GM19463 (cell line): ENCODE measurements at regions not wholly inside any gene's neighbourhood (a gene's known extent, or its start where the extent isn't known, plus 50 kb on each side); places are given as distances from the start of the nearest gene placed in this dataset.

Source experiments
- ATAC-seq: cut with Tn5 transposase; IDR thresholded peaks from one replicate; pipeline ENCODE4 v1.9.1; 2021; ENCODE audit warnings: mild to moderate bottlenecking, moderate library complexity; ENCODE audit not compliant: unreplicated experiment

DNA sequence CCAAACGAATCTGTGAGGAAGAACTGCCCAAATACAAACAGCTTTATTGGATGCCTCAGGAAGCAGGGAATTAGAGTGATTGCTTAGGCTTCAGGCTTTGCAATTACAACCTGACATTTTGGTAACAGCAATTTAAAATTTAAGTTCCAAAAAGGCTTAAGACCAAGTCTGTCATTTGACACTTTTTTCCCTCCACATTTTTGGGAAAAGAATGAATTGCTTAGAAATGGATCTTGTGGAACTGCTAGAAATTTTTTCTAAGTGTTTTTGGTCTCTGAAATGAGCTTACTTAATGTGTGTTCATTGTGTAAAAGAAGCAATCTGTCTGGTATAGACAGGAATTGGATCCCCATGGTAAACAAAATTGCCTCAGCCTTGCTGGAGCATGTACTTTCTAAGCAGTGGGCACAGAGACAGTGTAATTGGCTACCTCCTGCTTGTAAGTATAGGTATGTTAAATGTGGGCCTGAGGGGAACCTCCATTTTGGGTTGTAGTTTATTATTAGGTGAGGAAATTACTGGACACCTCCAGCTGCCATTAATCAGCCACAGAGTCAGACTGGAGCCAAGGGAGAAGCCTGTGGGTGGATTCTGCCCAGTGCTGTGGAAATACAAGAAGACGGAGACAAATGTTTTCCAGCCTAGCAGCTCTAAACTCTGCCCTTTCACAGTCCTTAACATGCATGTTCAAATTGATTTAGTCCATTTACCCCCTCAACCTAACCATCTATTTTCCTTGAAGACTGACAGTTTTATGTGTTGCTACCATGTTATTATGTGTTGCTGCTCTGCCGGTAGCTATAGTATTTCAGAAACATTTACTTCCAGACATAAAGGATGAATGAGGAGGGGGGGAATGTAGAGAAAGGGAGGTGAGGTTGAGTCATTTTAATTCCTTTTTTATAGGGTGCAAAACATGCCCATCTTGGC is 473.0 kb downstream of the SPRY1 start:
- ATAC-seq: no peak

DNA sequence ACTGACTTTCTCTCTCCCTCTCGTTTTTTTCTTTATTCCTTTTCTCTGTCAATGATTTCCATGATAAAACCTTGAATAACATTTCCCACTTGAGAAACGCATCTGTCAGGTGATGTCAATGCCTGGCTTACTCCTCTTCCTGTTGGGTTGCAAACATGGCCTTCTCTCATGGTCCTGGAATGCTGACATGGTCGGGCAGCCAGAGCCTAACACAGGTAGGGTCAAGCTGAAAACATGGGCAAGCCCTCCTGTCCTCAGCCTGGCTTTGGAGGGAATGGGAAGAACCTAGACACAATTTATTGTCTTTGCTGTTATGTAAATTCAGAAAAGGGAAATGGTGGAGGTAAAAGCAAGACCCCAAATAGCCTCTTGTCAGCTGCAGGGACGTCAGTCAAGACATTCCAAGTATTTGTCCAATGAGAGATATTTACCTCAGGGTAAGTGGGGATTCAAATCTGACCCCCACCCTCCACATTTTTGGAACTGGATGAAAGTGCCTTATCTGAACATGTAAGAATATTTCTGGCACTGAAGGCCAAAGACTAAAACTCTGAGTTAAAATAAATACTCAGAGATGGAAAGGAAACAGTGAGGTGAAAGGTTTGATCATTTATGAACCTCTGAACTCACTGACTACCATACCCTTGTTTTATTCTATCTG is 473.8 kb downstream of the SPRY1 start:
- ATAC-seq: no peak

DNA sequence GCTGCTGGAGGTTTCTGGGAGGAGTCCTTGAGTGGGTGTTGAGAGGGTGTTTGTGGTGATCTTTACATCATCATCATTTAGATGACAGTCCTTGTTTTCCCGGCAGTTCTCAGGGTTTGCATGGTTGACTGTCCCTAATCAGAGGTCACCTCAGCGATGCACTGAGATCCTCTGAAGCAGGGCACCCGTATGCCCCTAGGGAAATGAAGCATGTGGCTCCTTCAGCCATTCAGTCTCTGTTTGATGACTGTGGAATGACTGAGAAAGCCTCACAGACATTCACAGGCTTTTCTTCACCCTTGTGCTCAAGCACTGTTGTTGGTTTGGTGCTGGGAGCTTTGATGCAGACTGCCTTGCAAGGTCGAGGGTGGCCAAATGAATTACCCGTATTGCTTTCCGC is 474.7 kb downstream of the SPRY1 start:
- no peak for ATAC-seq

DNA sequence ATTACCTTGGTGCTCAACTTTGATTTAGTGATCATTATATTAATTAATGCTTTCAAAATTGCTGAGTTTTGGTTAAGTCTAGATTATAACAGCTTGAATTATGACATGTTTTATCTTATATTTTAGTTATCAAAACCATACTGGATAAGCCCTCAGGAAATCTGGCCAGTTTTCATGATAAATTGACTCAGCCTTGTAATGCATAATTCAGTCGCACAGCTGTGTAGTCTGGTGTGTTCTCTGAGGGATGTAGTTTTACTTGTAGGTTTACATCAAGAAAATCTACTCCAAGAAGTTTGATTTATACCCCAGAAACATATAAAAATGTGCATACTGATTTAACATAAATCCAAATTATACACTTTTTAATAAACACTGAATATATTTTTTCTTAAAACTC is 477.5 kb downstream of the SPRY1 start:
- no peak for ATAC-seq

DNA sequence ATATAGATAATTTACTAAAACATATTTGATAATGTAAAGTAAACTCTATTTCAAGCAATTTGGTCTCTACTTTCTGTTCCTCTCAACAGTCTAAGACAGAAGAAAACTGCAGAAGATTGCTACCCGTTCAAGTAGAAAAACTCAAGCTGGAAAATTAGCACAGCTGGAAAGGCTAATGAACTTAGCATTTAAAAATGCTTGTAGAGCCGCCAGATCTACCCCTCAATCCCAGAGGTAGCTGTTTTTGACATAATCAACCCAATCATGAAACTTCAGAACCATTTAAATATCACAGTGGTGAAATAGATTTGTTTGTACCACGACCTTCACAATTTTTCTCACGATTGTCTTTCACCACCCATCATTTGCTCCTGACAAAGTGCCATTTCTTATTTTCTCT is 479.5 kb downstream of the SPRY1 start:
- ATAC-seq: no peak

DNA sequence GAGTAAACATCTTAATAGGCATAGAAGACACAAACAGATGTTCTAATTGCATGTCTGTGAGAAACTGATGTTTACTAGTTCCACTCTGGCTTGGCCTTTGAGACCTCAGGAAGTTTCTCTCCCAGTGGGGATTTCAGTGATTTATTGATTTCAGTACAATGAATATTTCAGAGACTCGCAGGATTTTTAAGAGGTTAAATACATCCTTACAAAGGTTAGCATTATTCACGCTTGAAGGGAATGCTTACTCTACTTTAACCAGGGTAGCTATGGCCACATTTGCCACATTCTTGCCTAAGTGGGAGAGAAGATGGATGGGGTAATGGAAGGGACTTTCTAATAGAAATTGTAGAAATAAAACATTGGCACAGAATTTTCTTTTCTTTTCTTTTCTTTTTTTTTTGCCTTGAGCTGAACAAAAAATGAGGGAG is 480.1 kb downstream of the SPRY1 start:
- no peak for ATAC-seq

DNA sequence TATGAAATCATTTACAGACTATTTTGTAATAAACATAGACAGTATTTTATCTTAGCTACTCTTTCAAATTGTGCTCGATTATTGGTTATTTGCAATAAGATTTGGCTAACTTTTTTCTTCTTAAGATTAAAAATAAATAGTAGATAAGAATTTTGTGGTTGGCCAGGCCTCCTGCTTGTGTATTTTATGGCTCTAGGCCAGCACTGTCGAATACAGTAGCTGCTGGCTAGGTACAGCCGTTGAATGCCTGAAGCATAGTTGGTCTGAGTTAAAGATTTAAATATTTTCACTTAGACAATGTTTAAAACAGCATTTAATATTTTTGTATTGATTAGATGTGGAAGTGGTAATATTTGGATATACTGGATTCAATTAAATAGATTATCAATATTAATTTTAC is 481.0 kb downstream of the SPRY1 start:
- ATAC-seq: no peak

DNA sequence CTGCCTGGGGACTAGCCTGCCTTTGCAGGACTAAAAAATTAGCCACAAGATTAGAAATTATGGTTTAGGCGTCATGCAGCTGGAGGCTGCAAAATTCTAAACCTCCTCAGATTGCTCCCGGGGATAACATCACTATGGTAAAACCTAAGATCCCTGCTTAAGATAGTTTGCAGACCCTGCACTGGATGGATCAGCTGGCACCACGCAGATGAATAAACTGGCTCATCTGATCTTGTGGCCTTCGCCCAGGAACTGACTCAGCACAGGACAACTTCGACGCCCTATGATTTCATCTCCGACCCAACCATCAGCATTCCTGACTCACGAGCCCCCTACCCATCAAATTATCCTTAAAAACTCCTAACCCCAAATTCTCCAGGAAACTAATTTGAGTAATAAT is 482.4 kb downstream of the SPRY1 start:
- no peak for ATAC-seq

DNA sequence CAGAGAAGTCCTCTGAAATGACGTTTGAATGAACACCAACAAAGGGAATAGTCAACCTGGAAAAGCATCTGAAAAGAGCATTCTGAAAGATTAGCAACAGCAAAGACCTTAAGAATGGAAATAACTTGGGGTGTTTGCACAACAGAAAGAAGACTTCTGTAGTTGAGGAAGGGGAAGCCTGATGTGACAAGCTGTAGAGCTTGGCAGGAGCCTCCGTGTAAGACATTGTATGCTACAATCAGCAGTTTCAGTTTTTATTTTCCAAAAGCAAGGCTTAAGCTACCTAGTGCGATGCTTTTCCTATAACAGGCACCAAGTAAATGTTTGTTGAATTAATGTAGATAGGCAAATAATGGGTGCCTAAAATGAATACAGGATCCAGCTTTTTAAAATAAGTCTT is 484.0 kb downstream of the SPRY1 start:
- no peak for ATAC-seq

DNA sequence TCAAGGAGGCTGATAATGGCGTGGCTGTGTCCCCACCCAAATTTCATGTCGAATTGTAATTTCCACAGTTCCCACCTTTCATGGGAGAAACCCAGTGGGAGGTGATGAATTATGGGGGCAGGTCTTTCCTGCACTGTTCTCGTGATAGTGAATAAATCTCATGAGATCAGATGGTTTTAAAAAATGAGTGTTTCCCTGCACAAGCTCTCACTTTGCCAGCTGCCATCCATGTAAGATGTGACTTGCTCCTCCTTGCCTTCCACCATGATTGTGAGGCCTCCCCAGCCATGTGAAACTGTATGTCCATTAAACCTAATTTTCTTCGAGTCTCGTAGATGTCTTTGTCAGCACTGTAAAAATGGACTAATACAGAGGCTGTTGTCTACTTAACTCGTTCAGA is 488.3 kb downstream of the SPRY1 start:
- ATAC-seq: no peak

DNA sequence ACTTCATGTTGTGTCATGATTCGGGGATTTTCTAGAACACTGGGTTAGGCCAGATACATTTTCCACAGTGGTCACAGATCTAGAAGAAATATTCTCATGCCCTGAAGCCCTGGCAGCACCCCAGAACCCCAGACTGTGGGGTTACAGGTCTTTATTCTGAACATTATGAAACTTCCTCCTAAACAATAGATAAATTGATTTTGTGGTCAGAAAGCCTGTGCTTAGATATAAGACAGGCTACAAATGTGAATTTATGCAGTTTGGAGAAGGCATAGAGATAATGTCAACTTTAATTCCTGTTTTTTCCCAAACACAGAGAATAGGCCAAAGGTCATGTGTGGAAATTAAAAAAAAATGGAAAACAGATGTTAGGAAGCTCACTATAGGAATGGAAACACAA is 492.9 kb downstream of the SPRY1 start:
- no peak for ATAC-seq

DNA sequence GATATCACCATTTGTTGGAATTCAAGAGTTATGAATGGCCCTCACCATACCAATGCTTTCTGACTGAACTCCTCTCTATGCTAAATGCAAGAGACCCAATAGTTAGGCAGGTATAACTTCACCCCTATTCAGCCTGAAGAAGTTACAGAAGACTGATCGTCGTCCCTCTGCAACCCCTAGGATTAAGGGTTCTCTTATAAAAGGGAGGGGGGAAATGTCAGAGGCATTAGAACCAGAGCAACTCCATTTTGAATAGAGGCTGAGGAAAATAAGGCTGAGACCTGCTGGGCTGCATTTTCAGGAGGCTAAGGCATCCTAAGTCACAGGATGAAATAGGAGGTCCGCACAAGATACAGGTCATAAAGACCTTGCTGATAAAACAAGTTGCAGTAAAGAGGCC is 494.3 kb downstream of the SPRY1 start:
- no peak for ATAC-seq

DNA sequence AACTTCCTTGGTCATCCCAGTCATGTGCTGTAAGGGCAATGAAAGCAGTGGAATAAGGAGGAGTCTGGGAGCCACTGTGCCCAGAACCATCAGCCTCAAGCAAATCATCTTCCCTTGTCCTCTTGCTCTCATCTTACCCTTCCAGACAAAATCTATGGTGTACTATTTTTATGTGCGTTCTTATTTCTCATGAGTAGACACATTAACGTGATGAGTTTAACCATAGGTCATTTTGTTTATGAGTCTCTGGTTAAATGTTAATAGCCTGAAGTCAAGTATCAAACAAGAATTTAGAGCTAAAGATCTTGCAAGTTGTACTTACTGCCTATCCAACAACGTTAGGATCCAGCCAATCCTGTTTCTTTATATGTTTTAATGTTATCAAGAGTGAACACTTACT is 495.3 kb downstream of the SPRY1 start:
- no peak for ATAC-seq

DNA sequence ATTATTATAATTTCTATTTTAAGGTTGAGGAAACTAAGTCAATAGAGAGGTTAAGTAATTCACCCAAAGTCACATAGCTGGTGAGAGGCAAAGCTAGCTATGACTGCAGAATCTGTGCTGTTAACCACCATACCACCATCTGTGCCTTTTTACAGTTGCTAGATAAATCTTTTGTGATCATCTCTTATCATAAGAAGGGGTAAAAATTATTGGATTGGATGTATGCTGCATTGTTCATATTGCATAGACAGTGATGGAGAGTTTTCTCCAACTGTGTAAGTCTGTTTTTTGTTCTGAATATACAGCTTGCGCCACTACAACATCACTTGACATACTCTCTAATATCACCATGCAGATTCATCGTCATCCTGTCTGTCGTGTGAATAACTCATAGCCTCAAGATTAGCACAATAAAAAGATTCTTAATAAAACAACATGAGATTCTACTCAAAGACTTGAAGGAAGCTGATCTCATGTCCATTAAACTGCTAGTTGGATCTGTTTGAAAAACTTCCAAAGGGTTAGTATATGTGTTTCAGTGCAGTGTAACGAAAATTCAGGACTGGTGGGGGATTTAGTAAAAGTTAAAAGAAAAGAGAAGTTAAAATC is 495.9 kb downstream of the SPRY1 start:
- no peak for ATAC-seq

DNA sequence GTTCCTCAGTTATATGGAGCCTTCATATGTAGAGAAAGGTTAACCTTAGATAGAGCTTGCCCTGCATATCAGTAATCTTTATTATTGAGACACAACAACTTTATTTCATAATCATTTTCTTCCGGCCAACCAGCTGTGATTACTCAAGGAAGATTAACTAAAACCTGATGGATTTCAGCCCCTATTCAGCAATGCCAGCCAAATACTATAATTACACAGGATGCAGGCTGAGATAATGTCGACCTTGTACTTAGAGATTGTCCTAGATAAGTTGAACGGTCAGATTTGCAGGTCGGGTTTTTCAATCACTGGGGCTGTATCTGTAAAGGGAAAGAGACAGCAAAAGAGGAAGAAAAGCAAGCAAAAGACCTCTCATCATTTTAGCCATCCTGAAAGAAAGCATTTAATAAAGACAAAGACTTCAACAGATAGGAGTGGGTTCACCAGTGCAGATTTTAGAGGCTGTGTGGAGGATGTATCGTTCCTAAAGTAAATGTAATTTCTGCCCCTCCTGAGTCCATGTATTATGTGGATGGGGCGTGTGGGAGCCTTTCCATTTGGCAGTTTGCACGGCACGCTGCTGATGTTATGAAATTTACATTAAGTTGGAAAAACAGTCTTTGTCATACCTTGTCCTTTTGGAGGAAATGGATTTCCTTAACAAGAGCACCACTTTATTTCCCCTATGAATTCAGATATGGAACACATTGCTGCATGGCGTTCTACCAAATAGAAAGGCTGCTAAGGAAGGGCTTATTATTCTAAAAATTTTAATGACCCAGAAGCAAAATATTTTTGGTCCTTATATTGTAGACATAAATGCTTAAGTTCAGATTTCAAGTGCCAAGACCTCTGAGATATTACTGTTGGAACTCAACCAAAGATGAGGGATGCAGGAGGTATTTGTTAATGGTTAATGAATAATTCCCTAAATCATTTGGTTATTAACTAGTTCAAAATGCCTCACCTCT is 496.7 kb downstream of the SPRY1 start:
- no peak for ATAC-seq

DNA sequence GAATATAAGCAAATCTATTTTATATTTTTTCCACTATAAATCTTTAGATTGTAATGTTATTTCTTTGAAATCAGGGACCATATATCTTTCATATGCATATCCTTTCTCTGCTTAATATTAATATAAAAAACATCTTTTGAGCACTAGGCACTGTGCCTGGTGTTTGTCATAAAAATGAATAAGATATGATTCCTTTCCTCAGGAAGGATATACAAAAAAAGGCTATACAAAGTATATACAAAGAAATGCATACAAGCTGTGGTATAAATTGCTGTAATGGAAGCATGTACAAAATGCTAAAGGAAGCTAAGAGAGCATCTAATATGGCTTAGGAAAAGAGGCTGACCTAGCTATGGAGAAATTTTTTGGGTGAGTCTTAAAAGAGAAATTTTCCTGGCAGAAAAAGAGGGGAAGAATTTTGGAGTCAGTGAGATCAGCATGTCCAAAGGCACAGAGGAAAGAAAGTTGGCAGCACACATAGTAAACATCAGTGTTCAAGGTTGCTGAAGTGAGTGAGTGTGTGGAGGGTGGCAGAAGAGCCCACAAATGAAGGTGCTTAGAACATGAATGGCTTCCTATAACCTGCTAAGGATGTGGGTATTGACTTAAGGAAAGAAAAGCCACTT is 500.0 kb downstream of the SPRY1 start:
- no peak for ATAC-seq

DNA sequence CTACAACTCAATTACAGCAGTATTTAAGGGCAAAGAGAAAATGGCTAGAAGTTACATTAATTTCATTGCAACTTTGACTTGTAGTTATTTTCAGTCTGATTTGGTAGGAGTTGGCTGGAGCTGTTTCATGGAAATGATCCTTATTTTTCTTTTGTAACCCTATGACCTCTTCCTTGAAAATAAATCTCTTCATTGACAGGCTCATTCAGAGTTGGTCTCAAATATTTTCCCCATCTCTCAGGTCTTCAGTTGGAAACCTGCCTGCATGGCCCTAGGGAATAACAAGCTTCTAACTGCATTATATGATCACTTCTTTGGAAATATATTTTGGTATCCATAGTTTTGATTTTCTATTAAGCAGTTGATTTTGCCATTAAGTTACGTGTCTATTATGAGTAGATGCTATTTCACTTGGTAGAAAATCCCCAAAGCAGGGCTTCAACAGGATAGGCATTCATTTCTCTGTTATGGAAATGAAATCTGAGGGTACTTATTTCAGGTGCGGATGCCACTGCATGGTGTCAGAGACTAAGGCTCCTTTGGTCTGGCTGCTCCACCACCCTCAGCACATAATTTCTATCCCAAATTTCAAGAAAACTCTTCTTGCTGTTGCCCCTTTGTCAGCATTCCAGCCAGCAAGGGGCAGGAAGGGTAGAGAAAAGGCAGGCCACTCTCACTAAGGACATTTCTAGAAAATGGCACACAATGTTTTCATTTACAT is 502.5 kb downstream of the SPRY1 start:
- ATAC-seq: no peak

DNA sequence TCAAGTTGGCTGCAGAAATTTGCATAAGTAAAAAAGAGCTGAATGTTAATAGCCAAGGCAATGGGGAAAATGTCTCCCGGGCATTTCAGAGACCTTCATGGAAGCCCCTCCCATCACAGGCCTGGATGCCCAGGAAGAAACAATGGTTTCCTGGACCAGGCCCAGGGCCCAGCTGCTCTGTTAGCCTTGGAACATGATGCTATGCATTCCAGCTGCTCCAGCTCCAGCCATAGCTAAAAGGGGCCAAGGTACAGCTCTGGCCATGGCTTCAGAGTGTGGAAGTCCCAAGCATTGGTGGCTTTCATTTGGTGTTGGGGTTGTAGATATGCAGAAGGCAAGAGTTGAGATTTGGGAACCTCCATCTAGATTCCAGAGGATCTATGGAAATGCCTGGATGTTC is 508.3 kb downstream of the SPRY1 start:
- ATAC-seq: no peak

DNA sequence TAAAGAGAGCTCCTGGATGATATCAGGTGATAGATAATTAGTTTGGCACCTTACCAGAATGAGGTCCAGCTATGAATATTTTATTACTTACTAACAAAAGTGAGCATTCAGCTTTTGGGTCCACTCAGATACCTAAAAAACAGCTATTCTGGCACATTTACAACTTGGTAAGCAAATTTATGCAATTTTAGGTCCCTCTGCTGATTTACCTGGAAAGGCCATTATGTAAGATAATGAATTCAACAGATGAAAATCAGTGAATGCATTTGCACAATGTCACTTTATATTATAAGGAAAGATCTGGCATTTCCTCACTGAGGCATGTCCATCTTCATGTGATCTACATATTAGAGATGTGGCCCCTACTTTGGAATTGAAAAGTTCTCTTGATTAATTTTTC is 517.0 kb downstream of the SPRY1 start:
- ATAC-seq: no peak

DNA sequence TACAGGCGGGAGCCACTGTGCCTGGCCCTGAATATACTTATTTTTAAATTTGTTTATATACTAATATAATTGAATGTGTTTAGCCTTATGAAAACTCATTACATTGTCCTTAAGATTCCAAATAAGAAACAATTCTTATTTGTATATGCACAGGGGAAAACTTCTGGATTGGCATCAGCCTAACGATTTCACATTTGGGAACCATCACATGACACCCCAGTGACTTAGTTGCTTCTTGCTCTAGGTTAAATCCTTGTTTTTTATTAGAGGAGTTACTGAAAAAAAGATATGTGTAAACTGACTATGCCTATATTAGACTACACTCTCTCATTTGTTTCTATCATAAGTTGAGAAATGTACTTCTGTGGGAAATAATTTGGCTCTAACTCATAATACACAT is 520.2 kb downstream of the SPRY1 start:
- ATAC-seq: no peak
